MM.1S (cell line): ENCODE measurements at regions not wholly inside any gene's neighbourhood (a gene's known extent, or its start where the extent isn't known, plus 50 kb on each side); places are given as distances from the start of the nearest gene placed in this dataset.

ENCODE experiments used
- DNase-seq: peaks from one replicate; pipeline ENCODE4 v3.0.0-alpha.2; 2015
- H2AFZ ChIP-seq: fragments of 300-600 bp; sonication (generic); 2 replicates; pipeline ENCODE4 v1.6.0; 2016; ENCODE audit warnings: antibody characterized with exemption, low read length
- H3F3A ChIP-seq: fragments of 300-600 bp; sonication (generic); 2 replicates; pipeline ENCODE4 v1.6.1; 2016; ENCODE audit warnings: mild to moderate bottlenecking, antibody characterized with exemption, low read length, moderate library complexity, mixed read lengths; ENCODE audit not compliant: insufficient read depth
- H3K27ac ChIP-seq: fragments of 300-600 bp; sonication (generic); 2 replicates; pipeline ENCODE4 v1.5.1; 2016; ENCODE audit warnings: mild to moderate bottlenecking, low read length
- H3K27me3 ChIP-seq: fragments of 300-600 bp; sonication (generic); replicated peaks from 2 replicates; pipeline ENCODE4 v1.6.0; 2016; ENCODE audit warnings: low read length; ENCODE audit not compliant: insufficient read depth
- H3K36me3 ChIP-seq: fragments of 300-600 bp; sonication (generic); replicated peaks from 2 replicates; pipeline ENCODE4 v1.6.1; 2016; ENCODE audit warnings: mild to moderate bottlenecking, low read length, mixed read lengths; ENCODE audit not compliant: insufficient read depth
- H3K4me1 ChIP-seq: fragments of 300-600 bp; sonication (generic); 2 replicates; pipeline ENCODE4 v1.6.1; 2016; ENCODE audit warnings: low read length, mixed read lengths
- H3K4me2 ChIP-seq: fragments of 300-600 bp; sonication (generic); 2 replicates; pipeline ENCODE4 v1.6.0; 2016; ENCODE audit warnings: low read depth, low read length
- H3K4me3 ChIP-seq: fragments of 300-600 bp; sonication (generic); 2 replicates; pipeline ENCODE4 v1.5.1; 2016; ENCODE audit warnings: low read length, mixed read lengths
- H3K79me2 ChIP-seq: fragments of 300-600 bp; sonication (generic); 2 replicates; pipeline ENCODE4 v1.6.1; 2016; ENCODE audit warnings: mixed run types, low read length, mixed read lengths
- H3K9ac ChIP-seq: fragments of 300-600 bp; sonication (generic); 2 replicates; pipeline ENCODE4 v1.6.1; 2016; ENCODE audit warnings: low read length, mixed read lengths
- H3K9me2 ChIP-seq: fragments of 300-600 bp; sonication (generic); replicated peaks from 2 replicates; pipeline ENCODE4 v1.6.1; 2016; ENCODE audit warnings: mild to moderate bottlenecking, low read length, mixed read lengths; ENCODE audit not compliant: insufficient read depth
- H3K9me3 ChIP-seq: fragments of 300-600 bp; sonication (generic); replicated peaks from 2 replicates; pipeline ENCODE4 v1.6.1; 2016; ENCODE audit warnings: mild to moderate bottlenecking, low read length, mixed read lengths; ENCODE audit not compliant: insufficient read depth
- H4K20me1 ChIP-seq: fragments of 300-600 bp; sonication (generic); 2 replicates; pipeline ENCODE4 v1.6.1; 2016; ENCODE audit warnings: mild to moderate bottlenecking, low read length, moderate library complexity, mixed read lengths; ENCODE audit not compliant: insufficient read depth
- CTCF ChIP-seq: fragments of 300-600 bp; sonication (generic); IDR thresholded peaks from 2 replicates; pipeline ENCODE4 v1.5.1; 2016; ENCODE audit warnings: antibody characterized with exemption, low read length, mixed read lengths
- EZH2 ChIP-seq: fragments of 300-600 bp; sonication (generic); optimal IDR thresholded peaks from 2 replicates; pipeline ENCODE3; 2017; ENCODE audit warnings: low read depth, mild to moderate bottlenecking, antibody characterized with exemption, low read length, mixed read lengths
- EZH2phosphoT487 ChIP-seq: fragments of 300-600 bp; sonication (generic); IDR thresholded peaks from 2 replicates; pipeline ENCODE4 v1.6.1; 2018; ENCODE audit warnings: antibody characterized with exemption, low read length

GRCh38 chr21:28640326-28640725, 352.4 kb downstream of the LTN1 start:
- H4K20me1 ChIP-seq = no peaks in the 10 kb centered on the region
- H3F3A ChIP-seq = no peaks in the 10 kb centered on the region
- no peaks in the 10 kb centered on the region for H3K4me1 ChIP-seq
- H3K79me2 ChIP-seq = no peaks in the 10 kb centered on the region
- H3K4me3 ChIP-seq = no peak overlapping the region
- H3K4me2 ChIP-seq = no peak overlapping the region
- no peak overlapping the region for H3K9ac ChIP-seq
- H3K27me3 ChIP-seq = no peaks in the 10 kb centered on the region
- no peak for TF ChIP-seq EZH2phosphoT487
- no peak for TF ChIP-seq EZH2
- no peak for TF ChIP-seq CTCF
- H2AFZ ChIP-seq = no peak overlapping the region
- no peaks in the 10 kb centered on the region for H3K9me2 ChIP-seq
- no peak for DNase-seq
- H3K36me3 ChIP-seq = no peaks in the 10 kb centered on the region
- no peaks in the 10 kb centered on the region for H3K9me3 ChIP-seq
- no peak overlapping the region for H3K27ac ChIP-seq

- Histone ChIP-seq H3K9ac (no peak overlapping the region), H3K9me3 (no peaks in the 10 kb centered on the region), H3K27me3 (no peaks in the 10 kb centered on the region), H2AFZ (no peak overlapping the region), H3K9me2 (no peaks in the 10 kb centered on the region), H3F3A (no peaks in the 10 kb centered on the region), H3K4me2 (no peak overlapping the region), H3K79me2 (no peaks in the 10 kb centered on the region), H3K4me1 (no peaks in the 10 kb centered on the region), H3K4me3 (no peak overlapping the region), H3K36me3 (no peaks in the 10 kb centered on the region), H4K20me1 (no peaks in the 10 kb centered on the region), H3K27ac (no peak overlapping the region)
- no peak for TF ChIP-seq EZH2phosphoT487
- TF ChIP-seq CTCF = no peak
- TF ChIP-seq EZH2 = no peak
- DNase-seq = no peak
Observed at GRCh38 chr21:28639737-28640136, 352.9 kb downstream of the LTN1 start.

- no peaks in the 10 kb centered on the region for H3K27me3 ChIP-seq
- no peak overlapping the region for H3K4me3 ChIP-seq
- H3K4me1 ChIP-seq = no peaks in the 10 kb centered on the region
- DNase-seq = no peak
- no peak for TF ChIP-seq EZH2
- TF ChIP-seq CTCF = no peak
- no peak for TF ChIP-seq EZH2phosphoT487
- H3K79me2 ChIP-seq = no peaks in the 10 kb centered on the region
- H3K4me2 ChIP-seq = no peak overlapping the region
- H2AFZ ChIP-seq = no peak overlapping the region
- H3K36me3 ChIP-seq = no peaks in the 10 kb centered on the region
- no peak overlapping the region for H3K27ac ChIP-seq
- H3F3A ChIP-seq = no peaks in the 10 kb centered on the region
- H3K9me3 ChIP-seq = no peaks in the 10 kb centered on the region
- no peak overlapping the region for H3K9ac ChIP-seq
- no peaks in the 10 kb centered on the region for H4K20me1 ChIP-seq
- no peaks in the 10 kb centered on the region for H3K9me2 ChIP-seq
Observed at GRCh38 chr21:28636752-28637691, 355.7 kb downstream of the LTN1 start.
